Activated CD8-positive, alpha-beta memory T cell treated with anti-CD3 and anti-CD28 coated beads, Interleukin-2, amount 50 U/mL, for 4 hours (primary cell): ENCODE measurements at regions not wholly inside any gene's neighbourhood (a gene's known extent, or its start where the extent isn't known, plus 50 kb on each side); places are given as distances from the start of the nearest gene placed in this dataset.
"Not testable (repeated sequence)": the region's sequence is repeated elsewhere in the genome, so short reads cannot be mapped to it uniquely, and the experiment has no call there.

Source experiments
- DNase-seq: peaks from one replicate; pipeline ENCODE4 v3.0.0-alpha.2; 2020

- no peak for DNase-seq
Measured at GRCh38 chr11:88061111-88061510, 114.1 kb downstream of the RAB38 start.

- no peak for DNase-seq
Measured at GRCh38 chr11:88059326-88059725, 115.9 kb downstream of the RAB38 start.

GRCh38 chr11:88051396-88051795, 123.8 kb downstream of the RAB38 start:
- no peak for DNase-seq

- no peak for DNase-seq
Measured at GRCh38 chr11:88050247-88050646, 125.0 kb downstream of the RAB38 start.

GRCh38 chr11:88045288-88045687, 130.0 kb downstream of the RAB38 start:
- DNase-seq = not testable (repeated sequence)

GRCh38 chr11:88044658-88045057, 130.6 kb downstream of the RAB38 start:
- not testable (repeated sequence) for DNase-seq

- DNase-seq = no peak
Measured at GRCh38 chr11:88043149-88043548, 132.1 kb downstream of the RAB38 start.

GRCh38 chr11:88042647-88043046, 132.6 kb downstream of the RAB38 start:
- no peak for DNase-seq

GRCh38 chr11:88042238-88042637, 133.0 kb downstream of the RAB38 start:
- no peak for DNase-seq

GRCh38 chr11:88041679-88042078, 133.6 kb downstream of the RAB38 start:
- no peak for DNase-seq

- no peak for DNase-seq
Measured at GRCh38 chr11:88040148-88040496, 135.1 kb downstream of the RAB38 start.

- no peak for DNase-seq
Measured at GRCh38 chr11:88039476-88040147, 135.6 kb downstream of the RAB38 start.

GRCh38 chr11:88038063-88038462, 137.2 kb downstream of the RAB38 start:
- DNase-seq = no peak

GRCh38 chr11:88036701-88037100, 138.5 kb downstream of the RAB38 start:
- DNase-seq = no peak

- DNase-seq = no peak
Measured at GRCh38 chr11:88035271-88035670, 140.0 kb downstream of the RAB38 start.

- DNase-seq = no peak
Measured at GRCh38 chr11:88017666-88018065, 157.6 kb downstream of the RAB38 start.

GRCh38 chr11:88016392-88017170, 158.7 kb downstream of the RAB38 start:
- peak; percentile 43 for DNase-seq

- no peak for DNase-seq
Measured at GRCh38 chr11:88015170-88015569, 160.1 kb downstream of the RAB38 start.

GRCh38 chr11:88013508-88014065, 161.7 kb downstream of the RAB38 start:
- DNase-seq = no peak

GRCh38 chr11:88012456-88012855, 162.8 kb downstream of the RAB38 start:
- DNase-seq = no peak

- DNase-seq = no peak
Measured at GRCh38 chr11:87976009-87976408, 199.2 kb downstream of the RAB38 start.

- no peak for DNase-seq
Measured at GRCh38 chr11:87974797-87975196, 200.4 kb downstream of the RAB38 start.

- DNase-seq = no peak
Measured at GRCh38 chr11:87972133-87972532, 203.1 kb downstream of the RAB38 start.

GRCh38 chr11:87971354-87971753, 203.9 kb downstream of the RAB38 start:
- no peak for DNase-seq
